Glomerular endothelial cell (primary cell): ENCODE measurements at regions not wholly inside any gene's neighbourhood (a gene's known extent, or its start where the extent isn't known, plus 50 kb on each side); places are given as distances from the start of the nearest gene placed in this dataset.
"Not testable (repeated sequence)": the region's sequence is repeated elsewhere in the genome, so short reads cannot be mapped to it uniquely, and the experiment has no call there.

Experiments used
- DNase-seq: peaks from one replicate; pipeline ENCODE4 v3.0.0-alpha.2; 2011; ENCODE audit warnings: low read depth, low spot score; ENCODE audit errors: extremely low read depth

DNA sequence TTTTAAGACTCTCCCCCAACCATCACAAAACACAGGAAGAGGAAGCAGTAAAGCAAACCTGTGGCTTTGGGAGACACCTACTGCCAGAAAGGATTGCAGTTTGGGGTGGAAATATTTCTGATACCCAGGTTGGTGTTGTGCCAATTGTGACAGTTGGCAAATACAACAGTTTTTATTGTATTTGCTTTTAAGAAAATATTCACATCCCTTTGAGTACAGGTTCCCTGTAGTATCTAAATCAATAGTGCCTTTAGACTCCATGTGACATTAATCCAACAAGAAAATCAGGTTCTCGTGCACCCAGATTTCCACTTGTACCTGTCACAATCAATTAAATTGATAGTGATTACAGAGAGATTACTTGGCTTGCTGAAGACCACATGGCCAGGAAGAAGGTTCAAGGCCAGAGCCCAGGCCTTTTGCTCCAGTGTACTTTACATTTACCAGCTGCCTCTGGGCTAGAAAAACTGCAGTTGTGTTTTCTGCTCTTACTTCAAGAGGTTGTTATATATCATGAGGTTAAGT, 361.2 kb downstream of the ATP23 start:
- DNase-seq = no peak

DNA sequence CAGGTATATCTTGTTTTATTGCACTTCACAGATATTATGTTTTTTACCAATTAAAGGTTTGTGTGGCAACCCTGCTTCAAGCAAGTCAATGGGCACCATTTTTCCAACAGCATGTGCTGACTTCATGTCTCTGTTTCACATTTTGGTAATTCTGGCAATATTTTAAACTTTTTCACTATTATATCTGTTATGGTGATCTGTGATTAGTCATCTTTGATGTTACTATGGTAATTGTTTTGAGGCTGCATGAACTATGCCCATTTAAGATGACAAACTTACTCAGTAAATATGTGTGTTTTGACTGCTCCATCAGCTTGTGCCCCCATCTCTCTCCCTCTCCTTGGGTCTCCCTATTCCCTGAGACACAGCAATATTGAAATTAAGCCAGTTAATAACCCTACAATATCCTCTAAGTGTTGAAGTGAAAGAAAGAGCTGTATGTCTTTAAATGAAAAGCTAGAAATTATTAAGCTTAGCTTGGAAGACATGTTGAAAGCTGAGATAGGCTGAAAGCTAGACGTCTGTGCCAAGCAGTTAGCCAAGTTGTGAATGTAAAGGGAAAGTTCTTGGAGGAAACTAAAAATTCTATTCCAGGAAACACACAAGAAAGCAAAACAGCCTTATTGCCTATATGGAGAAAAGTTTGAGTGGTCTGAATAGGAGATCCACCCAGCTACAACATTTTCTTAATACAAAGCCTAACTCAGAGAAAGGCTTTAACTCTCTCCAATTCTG, 365.1 kb downstream of the ATP23 start:
- no peak for DNase-seq

DNA sequence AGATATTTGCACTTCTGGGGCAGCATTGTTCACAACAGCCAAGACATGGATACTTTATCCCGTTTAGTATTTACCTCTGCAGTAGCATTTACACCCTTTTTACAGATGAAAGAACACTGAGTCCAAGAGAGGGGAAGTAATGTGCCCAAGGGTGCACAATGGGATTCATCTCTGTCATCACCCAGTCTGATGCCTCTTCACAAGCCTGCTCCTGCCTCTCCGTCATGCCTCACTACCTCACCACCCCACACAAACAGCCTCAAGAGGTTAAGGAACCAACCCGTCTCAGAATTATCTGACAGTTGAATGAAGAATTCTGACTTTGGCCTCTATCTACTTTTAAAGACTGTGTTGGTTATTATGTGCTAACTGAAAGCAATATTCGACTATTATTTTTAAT, 368.4 kb downstream of the ATP23 start:
- DNase-seq = no peak

DNA sequence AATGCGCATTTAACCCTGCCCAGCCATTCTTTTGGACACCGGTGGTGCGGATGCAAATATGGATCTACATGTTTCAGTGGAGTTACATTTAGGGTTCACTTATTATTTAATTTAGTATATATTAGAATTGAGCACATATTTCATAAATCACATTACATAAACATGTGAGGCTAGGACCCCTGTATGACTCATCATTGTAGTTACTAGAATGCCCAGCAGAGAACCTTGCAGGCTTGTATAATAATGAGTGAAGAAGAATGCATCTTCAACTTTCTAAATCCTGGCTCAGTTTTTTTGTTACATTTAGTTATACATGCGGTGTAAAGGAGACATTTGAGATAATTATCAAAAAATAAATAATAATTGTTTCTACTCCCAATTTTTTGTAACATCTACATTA, 369.0 kb downstream of the ATP23 start:
- DNase-seq = no peak

DNA sequence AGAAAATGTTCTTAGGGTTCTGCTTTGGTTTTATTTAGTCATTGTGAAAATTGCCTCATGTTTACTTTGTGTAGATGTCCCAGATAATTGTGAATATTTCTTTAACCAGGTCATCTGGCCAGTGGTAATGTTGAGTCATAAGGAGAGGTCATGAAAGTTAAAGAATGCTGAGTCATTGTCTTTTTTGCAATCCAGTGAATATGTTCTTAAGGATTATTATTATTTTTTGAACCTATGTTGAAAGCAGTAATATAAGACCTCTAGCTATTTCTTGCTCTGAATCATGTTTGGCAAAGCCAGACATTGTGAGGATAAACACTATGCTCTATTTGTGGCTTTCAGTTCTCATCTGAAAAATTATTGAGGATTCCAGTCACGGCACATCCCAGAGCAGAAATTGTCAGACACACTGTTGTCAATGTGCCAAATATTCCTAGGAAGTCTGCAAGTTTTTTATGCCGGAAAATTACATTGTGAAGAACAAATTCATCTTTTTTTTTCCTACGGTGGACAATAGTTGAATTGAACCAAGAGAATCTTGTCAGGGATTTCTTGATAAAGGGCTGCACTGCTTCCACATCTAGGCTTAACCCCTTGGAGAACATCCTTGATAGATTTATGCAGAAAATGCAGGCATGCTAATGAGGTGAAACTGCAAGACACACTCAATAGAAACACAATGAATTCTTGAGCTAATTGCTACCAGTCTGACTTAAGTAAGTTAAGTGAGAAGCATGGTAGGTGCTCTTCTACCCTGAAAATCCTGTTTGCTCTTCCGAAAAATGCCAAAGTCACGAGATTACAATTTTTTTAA, 369.6 kb downstream of the ATP23 start:
- peak; percentile 92 for DNase-seq

DNA sequence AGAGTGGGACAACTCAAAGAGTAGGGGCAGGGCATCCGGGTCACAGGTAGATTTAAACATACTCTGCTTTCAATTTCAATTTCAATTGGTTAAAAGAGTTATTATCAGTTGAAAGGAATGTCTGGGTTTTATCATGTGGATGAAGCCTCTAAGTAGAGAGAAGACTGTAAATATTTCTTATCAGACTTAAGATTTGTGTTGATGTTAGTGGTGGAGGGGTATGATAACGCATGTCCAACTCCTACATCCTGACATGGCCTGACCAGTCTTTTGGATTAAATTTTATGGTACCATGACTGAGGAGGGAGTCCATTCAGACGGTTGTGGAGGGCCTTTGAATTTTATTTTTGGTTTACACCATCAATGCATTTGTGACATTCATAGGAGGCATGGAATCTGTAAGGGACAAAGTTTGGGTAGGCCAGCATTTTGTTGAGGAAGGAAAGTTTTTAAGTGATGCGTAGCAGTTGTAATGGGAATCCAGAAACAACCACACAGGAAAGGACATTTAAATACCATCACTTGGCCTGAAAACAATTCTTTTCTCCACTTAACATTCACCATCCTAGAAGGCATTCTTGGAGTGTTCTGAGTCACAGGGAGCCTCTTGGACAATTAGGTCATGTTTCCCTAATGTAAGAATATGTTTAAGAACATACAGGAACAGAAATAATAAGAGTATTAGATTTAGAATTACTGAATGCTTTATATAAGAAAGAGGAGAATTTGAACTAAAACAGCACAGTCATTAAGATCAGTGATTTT, 371.9 kb downstream of the ATP23 start:
- DNase-seq = no peak

DNA sequence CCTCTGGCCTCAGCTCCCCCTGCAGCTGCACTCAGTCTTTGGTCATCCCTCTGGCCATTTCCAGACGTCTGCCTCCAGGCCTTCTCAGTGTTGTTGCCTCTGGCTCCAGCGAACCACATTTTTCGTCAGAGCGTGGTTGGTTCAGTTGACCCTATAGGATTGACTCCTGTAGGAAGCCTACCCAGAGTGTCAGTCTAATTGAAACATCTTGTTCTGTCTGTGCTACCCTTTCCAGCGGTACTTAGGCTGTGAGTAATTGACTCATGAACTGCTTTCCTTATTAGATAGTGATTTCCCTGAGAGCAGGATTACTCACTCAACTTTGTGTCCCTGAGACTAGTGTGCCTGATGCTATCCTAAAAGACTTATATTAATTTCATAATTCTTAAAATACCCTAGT, 373.2 kb downstream of the ATP23 start:
- no peak for DNase-seq

DNA sequence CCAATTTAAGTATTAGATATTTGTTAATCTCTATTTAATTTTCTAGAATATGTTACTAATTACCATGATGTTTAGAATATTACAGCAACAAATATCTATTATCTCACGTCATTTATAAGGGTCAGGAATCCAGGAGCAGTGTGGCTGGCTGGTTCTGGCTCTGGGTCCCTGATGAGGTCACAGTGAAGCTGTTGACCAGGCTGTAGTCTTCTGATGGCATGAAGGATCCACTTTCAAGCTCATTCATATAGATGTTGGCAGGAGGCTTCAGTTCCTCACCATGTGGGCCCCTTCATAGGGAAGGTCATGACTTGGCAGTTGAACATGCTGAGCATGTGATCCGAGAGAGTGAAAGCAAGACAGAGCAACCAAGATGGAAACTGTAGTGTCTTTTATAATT, 375.6 kb downstream of the ATP23 start:
- no peak for DNase-seq

DNA sequence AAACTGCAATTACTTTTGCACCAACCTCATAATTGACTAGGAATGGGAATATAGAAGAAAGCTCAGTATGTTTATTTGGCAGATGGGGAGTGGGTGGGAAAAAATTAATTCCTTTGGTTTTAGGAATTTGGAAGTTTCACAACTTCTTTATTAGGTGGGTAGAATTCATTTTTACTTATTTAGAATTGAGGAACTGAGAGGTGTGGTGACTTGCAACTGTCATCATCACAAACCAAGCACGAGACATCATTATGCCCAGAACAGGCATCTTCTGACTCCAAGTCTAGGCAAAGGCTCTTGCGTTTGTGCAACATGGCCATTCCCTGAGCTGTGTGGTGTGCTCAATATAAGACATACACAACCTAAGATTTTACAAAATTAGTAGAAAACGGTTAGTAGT, 380.0 kb downstream of the ATP23 start:
- DNase-seq = no peak

DNA sequence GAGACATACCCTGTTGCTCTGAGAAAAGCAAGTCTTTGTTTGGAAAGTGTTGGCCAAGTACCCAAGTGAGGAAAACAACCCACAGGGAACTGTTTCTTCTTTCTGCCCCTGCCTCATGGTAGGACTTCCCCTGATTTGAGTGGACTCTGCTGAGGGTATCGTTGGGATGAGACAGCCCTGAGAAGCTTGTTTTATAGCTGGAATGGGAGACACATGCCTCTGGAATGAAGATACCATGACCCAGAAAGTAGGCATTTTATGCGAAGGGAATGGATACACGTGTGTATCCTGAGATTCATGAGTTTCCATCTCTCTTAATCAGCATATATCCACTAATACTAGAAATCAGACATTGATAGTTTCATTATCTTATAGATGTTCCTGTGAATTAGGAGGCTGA, 382.3 kb downstream of the ATP23 start:
- no peak for DNase-seq

DNA sequence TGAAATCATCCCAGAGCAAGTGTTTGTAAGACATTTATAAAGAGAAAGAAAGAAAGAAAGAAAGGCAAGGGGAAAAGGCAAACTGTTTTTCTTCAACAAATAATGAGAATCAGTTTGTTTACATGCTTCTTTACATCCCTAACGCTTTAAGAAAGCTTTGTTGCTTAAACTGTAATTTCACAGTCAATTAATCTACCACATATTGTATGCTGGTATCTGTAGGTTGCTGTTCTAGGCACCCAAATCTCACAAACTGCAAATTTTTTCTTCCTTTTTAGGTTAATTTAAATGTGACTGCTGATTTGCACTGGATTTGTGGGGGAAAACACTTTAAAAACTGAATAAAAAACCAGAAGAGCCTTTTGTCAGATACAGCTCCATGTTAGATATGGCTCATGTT, 384.2 kb downstream of the ATP23 start:
- no peak for DNase-seq

DNA sequence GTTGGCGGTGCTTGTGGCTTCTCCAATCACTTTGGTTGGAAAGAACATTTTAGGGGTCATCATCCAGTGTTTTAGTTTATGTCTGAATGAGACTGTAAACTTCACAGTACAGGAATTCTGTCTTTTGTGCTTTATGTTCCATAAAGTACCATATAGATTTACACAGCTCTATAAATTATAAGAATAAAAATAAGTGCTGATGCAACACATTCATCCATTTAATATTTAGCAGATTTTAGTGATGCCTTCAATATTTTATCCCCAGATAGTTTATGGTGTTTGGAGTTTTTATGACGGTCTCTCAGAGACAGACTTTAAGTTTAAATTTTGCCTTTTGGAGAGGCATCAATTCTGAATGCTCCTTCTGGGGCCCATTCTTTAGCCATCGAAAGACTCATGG, 385.2 kb downstream of the ATP23 start:
- DNase-seq = no peak

DNA sequence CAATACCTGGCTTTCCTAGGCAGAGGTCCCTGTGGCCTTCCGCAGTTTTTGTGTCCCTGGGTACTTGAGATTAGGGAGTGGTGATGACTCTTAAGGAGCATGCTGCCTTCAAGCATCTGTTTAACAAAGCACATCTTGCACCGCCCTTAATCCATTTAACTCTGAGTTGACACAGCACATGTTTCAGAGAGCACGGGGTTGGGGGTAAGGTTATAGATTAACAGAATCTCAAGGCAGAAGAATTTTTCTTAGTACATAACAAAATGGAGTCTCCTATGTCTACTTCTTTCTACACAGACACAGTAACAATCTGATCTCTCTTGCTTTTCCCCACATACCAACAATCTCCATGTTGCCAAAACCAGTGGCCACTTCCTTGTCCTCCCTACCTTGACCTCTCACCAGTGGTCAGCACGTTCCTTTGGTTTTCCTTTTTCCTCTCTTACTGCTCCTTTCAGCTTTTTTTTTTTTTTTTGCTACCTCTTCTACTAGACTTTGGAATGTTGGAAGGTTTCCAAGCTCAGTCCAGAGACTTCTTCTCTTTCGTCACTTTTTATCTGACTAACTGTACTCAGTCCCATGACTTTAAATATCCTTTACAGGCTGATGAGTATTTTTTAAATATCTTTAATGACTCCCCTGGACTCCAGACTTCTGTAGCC, 395.3 kb downstream of the ATP23 start:
- DNase-seq = peak; percentile 85

DNA sequence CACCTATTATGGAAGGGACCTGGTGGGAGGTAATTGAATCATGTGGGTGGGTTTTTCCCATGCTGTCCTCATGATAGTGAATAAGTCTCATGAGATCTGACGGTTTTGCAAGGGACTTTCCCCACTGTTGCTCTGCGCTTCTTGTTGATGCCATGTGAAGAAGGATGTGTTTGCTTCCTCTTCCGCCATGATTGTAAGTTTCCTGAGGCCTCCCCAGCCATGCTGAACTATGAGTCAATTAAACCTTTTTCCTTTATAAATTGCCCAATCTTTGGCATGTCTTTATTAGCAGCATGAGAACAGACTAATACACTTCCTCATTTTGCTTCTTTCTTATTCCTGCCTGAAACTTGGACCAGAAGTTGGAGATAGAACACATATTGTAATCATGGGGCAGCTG, 396.2 kb downstream of the ATP23 start:
- not testable (repeated sequence) for DNase-seq

DNA sequence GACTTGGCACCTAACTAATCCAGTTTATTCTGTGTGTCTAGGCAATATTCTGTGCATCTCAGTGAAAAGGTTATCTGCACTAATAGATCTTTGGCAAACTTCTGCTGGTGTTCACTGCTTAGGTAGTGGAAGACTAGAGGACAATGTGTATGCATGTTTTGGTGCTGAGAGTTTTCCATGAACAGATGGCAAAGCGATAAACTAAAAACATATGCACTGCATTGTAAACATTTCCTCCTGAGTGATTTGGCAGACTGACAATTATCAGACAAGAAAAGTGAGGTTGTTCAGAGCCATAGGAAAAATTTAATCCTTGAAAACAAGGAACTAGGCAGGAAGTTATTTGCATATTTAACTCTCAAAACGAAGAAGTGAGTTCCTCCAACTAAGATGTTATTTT, 400.4 kb downstream of the ATP23 start:
- DNase-seq = peak; percentile 98

DNA sequence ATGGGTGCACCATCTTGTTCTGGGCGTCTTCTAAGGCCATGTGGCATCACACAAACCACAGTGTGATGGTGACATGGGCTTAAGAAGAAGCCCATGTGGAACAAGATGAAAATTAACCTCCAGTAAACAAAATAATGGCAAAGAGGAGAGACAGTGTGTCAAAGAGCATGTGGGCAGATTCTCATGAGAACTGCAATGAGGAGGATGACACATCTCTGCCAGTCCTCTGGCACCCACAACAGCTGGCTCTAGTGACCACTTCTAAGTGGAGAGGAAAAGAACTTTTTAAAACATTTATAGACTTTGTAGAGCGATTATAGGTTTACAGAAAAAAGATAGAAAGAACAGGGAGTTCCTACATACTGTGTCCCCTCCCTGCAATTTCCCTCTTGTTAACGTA, 401.4 kb downstream of the ATP23 start:
- no peak for DNase-seq

DNA sequence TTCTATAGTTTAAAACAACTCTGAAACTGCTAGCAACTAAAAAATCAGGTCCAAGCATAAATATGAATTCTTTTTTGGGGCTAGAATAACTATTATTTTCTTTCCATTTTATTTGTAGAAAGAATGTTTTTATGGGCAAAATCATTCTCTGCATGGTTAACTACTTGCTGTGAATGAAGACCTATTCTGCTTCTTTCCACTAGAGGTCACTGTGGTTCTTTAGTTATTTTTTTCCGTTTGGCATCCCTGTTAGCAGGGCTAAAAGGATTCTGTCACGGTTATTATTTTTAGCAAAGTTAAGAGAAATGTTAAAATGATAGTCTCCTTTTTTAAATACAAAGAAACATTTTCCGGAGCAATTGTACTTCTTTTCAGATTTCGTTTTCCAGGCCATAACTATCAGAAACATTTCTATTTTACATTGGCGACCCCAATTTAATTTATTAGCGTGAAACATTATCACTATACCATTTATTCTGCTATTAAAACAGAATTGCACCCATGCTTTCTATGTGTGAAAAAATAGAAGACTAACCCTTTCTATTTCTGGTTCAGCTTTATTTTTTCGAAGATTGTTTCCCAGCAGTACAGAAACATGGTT, 404.8 kb downstream of the ATP23 start:
- no peak for DNase-seq

DNA sequence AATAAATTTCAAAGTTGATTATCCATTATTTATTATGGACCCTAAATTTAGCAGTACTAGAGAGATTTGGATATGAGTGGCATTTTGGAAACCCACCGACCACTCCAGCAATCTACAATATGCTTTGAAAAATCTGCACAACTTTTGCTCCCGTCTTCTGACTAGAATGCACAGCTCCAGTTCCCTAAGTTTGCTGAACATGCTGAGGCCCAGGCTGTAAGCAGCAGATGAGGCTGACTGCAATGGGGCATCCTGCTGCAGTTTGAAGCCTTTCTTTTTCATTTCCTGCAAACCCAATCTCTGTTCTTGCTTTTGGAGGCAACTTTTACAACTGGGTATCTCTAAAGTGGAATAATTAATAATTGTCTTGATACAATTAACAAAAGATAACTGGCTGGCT, 405.8 kb downstream of the ATP23 start:
- DNase-seq = no peak

DNA sequence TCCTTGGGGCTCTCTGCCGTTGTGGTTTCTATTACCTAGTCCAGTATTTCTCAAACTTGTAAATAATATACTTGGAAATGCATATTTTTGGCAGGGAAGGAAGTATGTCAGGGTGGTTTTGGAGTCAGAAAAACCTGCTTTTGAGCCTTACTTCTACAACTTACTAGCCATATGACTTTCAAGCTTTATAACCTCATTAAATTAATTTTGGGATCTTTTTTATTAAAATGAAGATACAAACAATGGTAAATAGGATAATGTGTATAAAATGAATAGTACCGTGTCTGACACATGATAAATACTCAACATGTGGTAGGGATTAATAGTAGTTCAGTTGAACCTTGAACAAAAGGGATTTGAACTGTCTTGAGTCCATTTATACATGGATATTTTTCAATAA, 406.3 kb downstream of the ATP23 start:
- no peak for DNase-seq

DNA sequence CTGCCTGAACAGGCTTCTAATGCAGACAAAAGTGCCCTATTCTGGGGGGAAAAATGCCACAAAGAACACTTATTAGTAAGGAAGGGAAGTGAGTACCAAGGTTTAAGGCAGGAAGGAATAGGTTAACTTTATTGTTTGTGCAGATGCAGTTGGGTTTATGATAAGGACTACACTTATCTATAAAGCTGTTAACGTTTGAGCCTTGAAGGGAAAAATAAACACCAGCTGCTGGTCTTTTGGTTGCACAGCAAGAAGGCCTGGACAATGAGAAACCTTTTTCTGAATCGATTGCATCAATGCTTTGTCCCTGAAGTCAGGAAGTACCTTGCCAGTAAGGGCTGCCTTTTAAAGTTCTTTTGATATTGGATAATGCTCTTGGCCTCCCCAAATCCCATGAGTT, 407.8 kb downstream of the ATP23 start:
- DNase-seq = no peak

DNA sequence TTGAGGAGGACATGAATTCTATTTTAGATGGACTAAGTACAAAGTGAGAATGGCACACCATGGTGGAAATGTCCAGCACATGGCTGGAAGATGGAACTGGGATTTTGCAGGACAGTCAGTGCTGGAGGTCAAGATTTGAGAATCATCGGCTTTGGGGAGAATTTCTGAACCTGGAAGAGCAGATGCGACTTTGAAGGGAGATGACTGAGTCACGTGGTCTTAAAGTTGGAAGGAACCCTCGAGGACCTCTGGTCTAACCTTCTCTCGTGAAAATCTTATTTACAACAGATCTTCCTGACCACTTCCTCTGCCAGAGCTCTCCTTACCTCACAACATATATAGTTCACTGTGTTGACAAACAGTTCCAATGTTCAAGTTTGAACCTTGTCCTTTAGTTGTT, 415.4 kb downstream of the ATP23 start:
- DNase-seq = no peak
